SH-SY5Y (cell line): ENCODE measurements at regions not wholly inside any gene's neighbourhood (a gene's known extent, or its start where the extent isn't known, plus 50 kb on each side); places are given as distances from the start of the nearest gene placed in this dataset.

Experiments used
- GATA2 ChIP-seq: IDR thresholded peaks from 2 replicates; pipeline ENCODE4 v1.6.1; 2011; ENCODE audit warnings: mild to moderate bottlenecking, low read depth, low read length
- GATA3 ChIP-seq: IDR thresholded peaks from 2 replicates; pipeline ENCODE4 v1.6.1; 2011; ENCODE audit warnings: low read depth, mild to moderate bottlenecking, low read length, moderate library complexity

- no peak for TF ChIP-seq GATA2
- TF ChIP-seq GATA3: no peak
Measured at GRCh38 chr2:52974127-52974526, 793.5 kb upstream of the CHAC2 start.

- TF ChIP-seq GATA3 (peak; percentile 34; the same call in 1 of the 2 replicates), GATA2 (peak; percentile 39; the same call in 1 of the 2 replicates)
Measured at GRCh38 chr2:52970642-52971041, 797.0 kb upstream of the CHAC2 start.

- no peak for TF ChIP-seq GATA3
- no peak for TF ChIP-seq GATA2
Measured at GRCh38 chr2:52968043-52968442, 799.6 kb upstream of the CHAC2 start.

GRCh38 chr2:52964916-52965530, 802.6 kb upstream of the CHAC2 start:
- TF ChIP-seq GATA3 (no peak), GATA2 (no peak)

- no peak for TF ChIP-seq GATA2
Measured at GRCh38 chr2:52961403-52961802, 806.2 kb upstream of the CHAC2 start.

GRCh38 chr2:52960881-52961280, 806.7 kb upstream of the CHAC2 start:
- no peak for TF ChIP-seq GATA2
- TF ChIP-seq GATA3: no peak

GRCh38 chr2:52959801-52960200, 807.8 kb upstream of the CHAC2 start:
- TF ChIP-seq GATA3: no peak
- no peak for TF ChIP-seq GATA2

GRCh38 chr2:52956766-52957165, 810.8 kb upstream of the CHAC2 start:
- TF ChIP-seq GATA3 (no peak), GATA2 (no peak)

GRCh38 chr2:52956118-52956517, 811.5 kb upstream of the CHAC2 start:
- no peak for TF ChIP-seq GATA2

- TF ChIP-seq GATA3 (no peak), GATA2 (no peak)
Measured at GRCh38 chr2:52955079-52955478, 812.5 kb upstream of the CHAC2 start.

- no peak for TF ChIP-seq GATA3
- TF ChIP-seq GATA2: no peak
Measured at GRCh38 chr2:52940101-52940500, 827.5 kb upstream of the CHAC2 start.

GRCh38 chr2:52939250-52939649, 828.4 kb upstream of the CHAC2 start:
- no peak for TF ChIP-seq GATA2
- TF ChIP-seq GATA3: no peak

- TF ChIP-seq GATA2 (no peak), GATA3 (no peak)
Measured at GRCh38 chr2:52936029-52936428, 831.6 kb upstream of the CHAC2 start.

- TF ChIP-seq GATA3 (no peak), GATA2 (no peak)
Measured at GRCh38 chr2:52934920-52935640, 832.5 kb upstream of the CHAC2 start.

GRCh38 chr2:52934323-52934898, 833.2 kb upstream of the CHAC2 start:
- TF ChIP-seq GATA2 (no peak), GATA3 (no peak)

GRCh38 chr2:52933878-52934277, 833.7 kb upstream of the CHAC2 start:
- TF ChIP-seq GATA2: no peak
